Ascending aorta (tissue), 2 donors: ENCODE measurements at regions not wholly inside any gene's neighbourhood (a gene's known extent, or its start where the extent isn't known, plus 50 kb on each side); places are given as distances from the start of the nearest gene placed in this dataset.

ENCODE experiments used
- DNase-seq, 2 donors: peaks; one replicate each; pipeline ENCODE4 v3.0.0-alpha.2; 2019; ENCODE audit warnings: low spot score in 2 of 2
- H3K27ac ChIP-seq, 2 donors: fragments of 200-600 bp; sonication (generic); one replicate each; pipeline ENCODE4 v1.5.1; 2016 to 2017; ENCODE audit warnings: mild to moderate bottlenecking in 1 of 2
- H3K27me3 ChIP-seq: fragments of 200-600 bp; sonication (generic); one replicate; pipeline ENCODE4 v1.5.1; 2017
- H3K36me3 ChIP-seq, 2 donors: fragments of 200-600 bp; sonication (generic); one replicate each; pipeline ENCODE4 v1.5.1; 2016
- H3K4me1 ChIP-seq, 2 donors: fragments of 200-600 bp; sonication (generic); one replicate each; pipeline ENCODE4 v1.5.1; 2016 to 2017; ENCODE audit warnings: mild to moderate bottlenecking in 1 of 2
- H3K4me3 ChIP-seq, 2 donors: fragments of 200-600 bp; sonication (generic); one replicate each; pipeline ENCODE4 v1.5.1; 2016 to 2017; ENCODE audit warnings: mild to moderate bottlenecking in 1 of 2
- H3K9me3 ChIP-seq, 2 donors: fragments of 200-600 bp; sonication (generic); one replicate each; pipeline ENCODE4 v1.5.1; 2016
- intact Hi-C: fragments of 100-400 bp; cut with DNase I; formaldehyde crosslinking; loops from one replicate; pipeline ENCODE4 v1.15.1; 2023
- TF ChIP-seq, protein P1 (sequence below), 3 experiments: fragments of 200-600 bp in 2 of 3; fragments of 450-650 bp in 1 of 3; sonication (generic) in 2 of 3; IDR thresholded peaks; one replicate each; pipeline ENCODE4 v1.5.1; 2016 to 2019; ENCODE audit warnings: antibody characterized with exemption in 3 of 3, mild to moderate bottlenecking in 1 of 3, moderate library complexity in 1 of 3

- Histone ChIP-seq H3K9me3 (no peaks in the 10 kb centered on the region), H3K36me3 (no peaks in the 10 kb centered on the region), H3K4me3 (no peak overlapping the region), H3K4me1 (no peaks in the 10 kb centered on the region), H3K27me3 (no peaks in the 10 kb centered on the region), H3K27ac (no peak overlapping the region)
- intact Hi-C loops = no loop called here
- DNase-seq = no peak
- TF ChIP-seq, protein P1, sequence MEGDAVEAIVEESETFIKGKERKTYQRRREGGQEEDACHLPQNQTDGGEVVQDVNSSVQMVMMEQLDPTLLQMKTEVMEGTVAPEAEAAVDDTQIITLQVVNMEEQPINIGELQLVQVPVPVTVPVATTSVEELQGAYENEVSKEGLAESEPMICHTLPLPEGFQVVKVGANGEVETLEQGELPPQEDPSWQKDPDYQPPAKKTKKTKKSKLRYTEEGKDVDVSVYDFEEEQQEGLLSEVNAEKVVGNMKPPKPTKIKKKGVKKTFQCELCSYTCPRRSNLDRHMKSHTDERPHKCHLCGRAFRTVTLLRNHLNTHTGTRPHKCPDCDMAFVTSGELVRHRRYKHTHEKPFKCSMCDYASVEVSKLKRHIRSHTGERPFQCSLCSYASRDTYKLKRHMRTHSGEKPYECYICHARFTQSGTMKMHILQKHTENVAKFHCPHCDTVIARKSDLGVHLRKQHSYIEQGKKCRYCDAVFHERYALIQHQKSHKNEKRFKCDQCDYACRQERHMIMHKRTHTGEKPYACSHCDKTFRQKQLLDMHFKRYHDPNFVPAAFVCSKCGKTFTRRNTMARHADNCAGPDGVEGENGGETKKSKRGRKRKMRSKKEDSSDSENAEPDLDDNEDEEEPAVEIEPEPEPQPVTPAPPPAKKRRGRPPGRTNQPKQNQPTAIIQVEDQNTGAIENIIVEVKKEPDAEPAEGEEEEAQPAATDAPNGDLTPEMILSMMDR (IDR thresholded peaks at IDR 0.05) = no peak
Observed at GRCh38 chr9:117860849-117861248, 156.6 kb downstream of the TLR4 start.

- Histone ChIP-seq H3K27ac (no peak overlapping the region), H3K9me3 (no peaks in the 10 kb centered on the region), H3K4me1 (no peaks in the 10 kb centered on the region), H3K27me3 (no peaks in the 10 kb centered on the region), H3K4me3 (no peak overlapping the region), H3K36me3 (no peaks in the 10 kb centered on the region)
- intact Hi-C loops = no loop called here
- TF ChIP-seq, protein P1 (IDR thresholded peaks at IDR 0.05) = no peak
- no peak for DNase-seq
Observed at GRCh38 chr9:117864385-117865057, 160.3 kb downstream of the TLR4 start.

DNA sequence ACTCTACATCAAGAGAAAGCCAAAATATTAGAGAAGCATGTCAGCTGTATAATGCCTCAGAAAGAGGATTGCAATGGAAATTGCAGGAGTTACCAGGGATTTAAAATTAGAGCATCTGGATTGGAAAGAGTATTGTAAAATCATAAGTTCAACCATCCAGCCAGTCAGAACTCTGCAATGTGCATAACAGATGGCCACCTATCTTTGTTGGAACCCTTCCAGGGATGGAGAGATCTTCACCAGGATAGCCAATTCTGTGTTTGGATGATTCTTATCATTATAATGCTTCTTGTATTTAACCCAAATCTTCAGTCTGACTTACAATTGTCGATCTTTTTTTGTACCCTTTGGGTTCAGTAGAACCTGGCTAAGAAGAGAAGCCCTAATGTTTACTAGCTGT is 164.4 kb downstream of the TLR4 start:
- Histone ChIP-seq H3K4me1 (no peaks in the 10 kb centered on the region), H3K27ac (no peak overlapping the region), H3K36me3 (no peaks in the 10 kb centered on the region), H3K27me3 (no peaks in the 10 kb centered on the region), H3K4me3 (no peak overlapping the region), H3K9me3 (no peaks in the 10 kb centered on the region)
- no peak for DNase-seq
- intact Hi-C loops = no loop called here
- TF ChIP-seq, protein P1 (IDR thresholded peaks at IDR 0.05) = no peak

DNA sequence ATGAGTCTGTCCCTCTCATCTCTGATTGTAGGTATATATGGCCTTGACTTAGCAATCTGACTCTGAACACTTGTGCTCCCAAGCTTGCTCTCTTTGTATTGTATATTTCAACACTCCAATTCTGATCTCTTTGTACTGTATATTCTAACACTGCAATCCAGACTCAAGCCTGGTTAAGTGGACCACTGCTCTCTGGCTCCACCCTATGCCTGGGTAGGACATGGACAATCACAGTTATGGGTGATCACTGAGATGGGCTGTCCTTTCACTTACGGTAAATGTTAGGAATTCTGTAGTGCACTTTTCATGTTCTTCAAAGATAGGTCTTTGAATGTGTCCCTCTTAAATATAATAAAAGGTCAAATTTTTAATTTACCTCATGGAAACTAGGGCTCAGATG is 165.1 kb downstream of the TLR4 start:
- Histone ChIP-seq H3K27ac (no peak overlapping the region), H3K4me3 (no peak overlapping the region), H3K36me3 (no peaks in the 10 kb centered on the region), H3K4me1 (no peaks in the 10 kb centered on the region), H3K9me3 (no peaks in the 10 kb centered on the region), H3K27me3 (no peaks in the 10 kb centered on the region)
- no peak for DNase-seq
- intact Hi-C loops = no loop called here
- TF ChIP-seq, protein P1 (IDR thresholded peaks at IDR 0.05) = no peak

DNA sequence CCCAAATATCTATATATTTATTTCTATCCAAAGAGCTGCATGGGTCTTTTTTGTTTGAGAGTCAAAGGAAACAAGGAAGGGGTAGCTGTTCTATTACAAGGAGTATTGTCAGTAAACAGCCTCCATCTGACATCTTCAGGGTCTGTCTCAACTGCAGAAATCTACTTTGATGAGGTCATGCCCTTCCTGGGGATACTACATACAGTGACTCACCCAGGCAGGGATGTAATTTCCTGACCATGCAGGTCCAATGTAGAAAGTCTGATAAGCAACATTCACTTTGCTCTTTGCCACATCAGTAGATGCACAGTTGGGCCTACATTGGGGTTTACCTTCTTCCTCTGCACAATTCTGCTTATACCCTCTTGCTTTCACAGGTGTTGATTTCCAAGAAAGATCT is 165.5 kb downstream of the TLR4 start:
- H3K4me1 ChIP-seq = no peaks in the 10 kb centered on the region
- H3K27ac ChIP-seq = no peak overlapping the region
- TF ChIP-seq, protein P1 (IDR thresholded peaks at IDR 0.05) = no peak
- intact Hi-C loops = no loop called here
- no peak for DNase-seq
- H3K4me3 ChIP-seq = no peak overlapping the region
- H3K27me3 ChIP-seq = no peaks in the 10 kb centered on the region
- no peaks in the 10 kb centered on the region for H3K9me3 ChIP-seq
- no peaks in the 10 kb centered on the region for H3K36me3 ChIP-seq

- no peaks in the 10 kb centered on the region for H3K9me3 ChIP-seq
- H3K27me3 ChIP-seq = no peaks in the 10 kb centered on the region
- intact Hi-C loops = no loop called here
- no peaks in the 10 kb centered on the region for H3K4me1 ChIP-seq
- DNase-seq = no peak
- TF ChIP-seq, protein P1 (IDR thresholded peaks at IDR 0.05) = no peak
- no peak overlapping the region for H3K27ac ChIP-seq
- no peak overlapping the region for H3K4me3 ChIP-seq
- H3K36me3 ChIP-seq = no peaks in the 10 kb centered on the region
Observed at GRCh38 chr9:117873664-117874063, 169.5 kb downstream of the TLR4 start.
